HCT116 (cell line): ENCODE measurements at regions not wholly inside any gene's neighbourhood (a gene's known extent, or its start where the extent isn't known, plus 50 kb on each side); places are given as distances from the start of the nearest gene placed in this dataset.
"Not testable (repeated sequence)": the region's sequence is repeated elsewhere in the genome, so short reads cannot be mapped to it uniquely, and the experiment has no call there.

Experiments
- ATAC-seq: fragments of 200-7000 bp; cut with Tn5 transposase; 2 replicates; pipeline ENCODE4 v1.9.1; 2020; ENCODE audit warnings: mild to moderate bottlenecking, moderate library complexity
- BruUV-seq: library from RNA; stranded (reverse); fragments of 400-500 nt; replicated peaks from 2 replicates; lab custom pipeline; 2021; lab: Mats Ljungman, UMichigan
- CTCF ChIA-PET: fragments of 300-600 bp; sonication (Branson Sonifier 250); formaldehyde crosslinking; loops from one replicate; lab custom pipeline; 2021; ENCODE audit warnings: antibody characterized with exemption; lab: Charles Lee
- POLR2A ChIA-PET: fragments of 300-600, 350-600 bp; sonication (Branson Sonifier 250); formaldehyde crosslinking; loops from one replicate; lab custom pipeline; 2021; ENCODE audit warnings: antibody characterized with exemption; lab: Charles Lee
- RAD21 ChIA-PET, 2 experiments: fragments of 300-600 bp; sonication (Branson Sonifier 250); formaldehyde crosslinking; loops; one replicate each; lab custom pipeline; 2023; ENCODE audit warnings: low total read pairs in 2 of 2; ENCODE audit not compliant: uncharacterized antibody in 2 of 2, unreplicated experiment in 2 of 2, low non-redundant PET in 1 of 2; lab: Charles Lee
- DNase-seq: peaks from one replicate; pipeline ENCODE4 v3.0.0-alpha.2; 2010; ENCODE audit warnings: low read depth, low spot score
- H2AFZ ChIP-seq: fragments of 200-600 bp; shearing (Covaris generic), sonication (generic); 2 replicates; pipeline ENCODE4 v1.6.1; 2017; ENCODE audit warnings: low read depth, mixed run types, mixed read lengths, antibody characterized with exemption, low read length; ENCODE audit not compliant: poor library complexity, severe bottlenecking
- H3K27ac ChIP-seq: 2 replicates; pipeline ENCODE4 v1.5.1; 2012; ENCODE audit warnings: low read depth, low read length
- H3K27me3 ChIP-seq: fragments of 200-600 bp; sonication (generic); 2 replicates; pipeline ENCODE4 v1.6.1; 2016; ENCODE audit warnings: mixed run types, low read length, mixed read lengths; ENCODE audit not compliant: insufficient read depth
- H3K36me3 ChIP-seq, 2 experiments: fragments of 200-500 bp in 1 of 2; fragments of 200-600 bp in 1 of 2; sonication (Bioruptor generic) in 1 of 2; sonication (generic) in 1 of 2; 2 replicates each; pipeline versions ENCODE4 v1.5.1 to v1.6.1; 2014 to 2016; ENCODE audit warnings: low read length in 2 of 2, inconsistent platforms in 1 of 2, mixed read lengths in 1 of 2, mixed run types in 1 of 2; ENCODE audit not compliant: insufficient read depth in 2 of 2, control insufficient read depth in 1 of 2
- H3K4me1 ChIP-seq, 2 experiments: fragments of 200-600 bp in 1 of 2; sonication (generic) in 1 of 2; 2 replicates each; pipeline versions ENCODE4 v1.5.1 to v1.6.1; 2012 to 2017; ENCODE audit warnings: low read length in 2 of 2, inconsistent platforms in 1 of 2, mild to moderate bottlenecking in 1 of 2, mixed read lengths in 1 of 2, mixed run types in 1 of 2, moderate library complexity in 1 of 2; ENCODE audit not compliant: insufficient read depth in 2 of 2, control insufficient read depth in 1 of 2
- H3K4me2 ChIP-seq: fragments of 200-600 bp; sonication (generic); 2 replicates; pipeline ENCODE4 v1.6.1; 2017; ENCODE audit warnings: mixed run types, low read length, mixed read lengths
- H3K4me3 ChIP-seq, 2 experiments: fragments of 200-600 bp in 1 of 2; sonication (generic) in 1 of 2; replicated peaks in 1 of 2; 2 replicates each; pipeline ENCODE4 v1.5.1; 2011 to 2016; ENCODE audit warnings: low read length in 2 of 2, control low read depth in 1 of 2, low read depth in 1 of 2, mild to moderate bottlenecking in 1 of 2, mixed read lengths in 1 of 2, mixed run types in 1 of 2
- H3K79me2 ChIP-seq: fragments of 200-600 bp; sonication (generic); 2 replicates; pipeline ENCODE4 v1.6.1; 2017; ENCODE audit warnings: mild to moderate bottlenecking, mixed run types, low read length, moderate library complexity, mixed read lengths; ENCODE audit not compliant: insufficient read depth
- H3K9ac ChIP-seq: fragments of 200-600 bp; sonication (generic); 2 replicates; pipeline ENCODE4 v1.6.1; 2016; ENCODE audit warnings: low read length, mixed read lengths
- H3K9me2 ChIP-seq: fragments of 200-600 bp; sonication (generic), shearing (Covaris generic); 2 replicates; pipeline ENCODE4 v1.6.1; 2017; ENCODE audit warnings: mixed run types, mild to moderate bottlenecking, moderate library complexity; ENCODE audit not compliant: insufficient read depth
- H3K9me3 ChIP-seq, 2 experiments: fragments of 200-500 bp in 1 of 2; fragments of 200-600 bp in 1 of 2; sonication (Bioruptor generic) in 1 of 2; sonication (generic) in 1 of 2; 2 replicates each; pipeline ENCODE4 v1.6.1; 2014 to 2017; ENCODE audit warnings: low read length in 2 of 2, mixed read lengths in 2 of 2, inconsistent platforms in 1 of 2, low read depth in 1 of 2, mild to moderate bottlenecking in 1 of 2, mixed run types in 1 of 2, moderate library complexity in 1 of 2; ENCODE audit not compliant: control insufficient read depth in 1 of 2, insufficient read depth in 1 of 2
- H4K20me1 ChIP-seq: fragments of 200-600 bp; sonication (generic), shearing (Covaris generic); 2 replicates; pipeline ENCODE4 v1.6.1; 2017; ENCODE audit warnings: mixed run types, mild to moderate bottlenecking, moderate library complexity; ENCODE audit not compliant: insufficient read depth
- intact Hi-C: fragments of 100-400 bp; cut with micrococcal nuclease; formaldehyde crosslinking; loops from 2 replicates; pipeline ENCODE4 v1.10.0; 2022

DNA sequence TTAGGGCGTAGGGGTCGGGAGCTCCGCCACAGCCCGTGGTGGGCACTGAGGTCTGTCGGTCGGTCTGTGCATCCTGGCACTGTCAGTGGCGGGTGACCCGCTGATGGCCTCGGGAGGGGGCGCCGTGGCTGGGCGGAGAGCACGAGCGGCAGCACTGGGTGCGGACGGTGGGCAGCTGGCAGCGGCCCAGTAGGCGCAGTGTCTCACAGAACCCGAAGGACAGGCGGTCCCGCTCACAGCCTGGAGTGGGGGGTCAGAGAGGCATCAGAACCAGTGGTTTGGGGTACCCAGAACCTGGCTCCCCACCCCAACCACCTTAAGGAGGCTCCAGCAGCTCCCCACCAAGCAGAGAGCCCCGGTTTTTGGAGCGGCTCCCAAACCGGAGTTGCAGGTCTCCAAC lies 124.9 kb upstream of the AKAP13 start:
- BruUV-seq, ATAC-seq: not testable (repeated sequence)

DNA sequence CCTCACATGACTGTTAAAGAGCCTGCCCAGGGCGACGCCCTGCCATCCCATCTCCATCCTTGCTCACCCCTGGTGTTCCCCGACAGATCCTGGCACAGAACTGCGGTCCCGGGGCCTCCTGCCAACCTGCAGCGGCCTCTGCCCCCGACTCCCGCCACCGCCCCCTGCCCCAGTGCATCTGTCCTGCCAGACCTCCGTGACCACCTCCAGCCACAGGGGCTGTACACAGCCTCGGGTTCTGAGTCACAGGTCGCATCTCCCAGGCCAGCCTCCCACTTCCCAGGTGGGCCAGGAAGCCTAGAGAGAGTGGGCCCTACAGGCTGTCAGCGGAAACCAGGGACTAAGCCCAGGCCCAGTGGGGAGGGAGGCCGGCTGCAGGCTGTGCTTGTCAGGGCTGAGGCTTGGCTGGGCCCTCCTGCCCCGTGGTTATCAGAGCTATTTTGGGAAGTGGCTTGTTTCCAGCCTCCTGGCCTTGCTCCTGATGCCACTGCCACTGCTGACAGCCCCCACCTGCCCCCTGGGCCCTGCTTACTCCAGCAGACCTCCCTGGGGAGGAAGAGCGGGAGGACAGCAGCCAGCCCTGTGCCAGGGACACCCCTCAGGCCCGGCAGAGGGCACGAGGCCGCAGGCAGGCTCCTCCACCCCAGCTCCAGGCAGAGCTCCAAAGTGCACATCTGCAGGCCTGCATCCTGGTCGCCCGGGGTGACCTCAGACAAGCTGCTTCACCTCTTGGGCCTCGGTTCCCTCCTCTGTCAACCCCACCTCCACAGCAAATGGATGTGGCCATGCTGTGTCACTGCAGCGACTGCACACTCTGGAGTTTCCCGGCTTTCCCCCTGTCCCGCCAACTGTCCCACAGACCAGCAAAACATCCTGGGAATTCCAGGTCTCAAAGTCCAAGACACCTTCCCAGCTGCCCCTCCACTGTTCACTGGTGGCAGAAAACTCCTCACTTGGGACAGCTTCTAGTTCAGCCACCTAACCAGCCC lies 124.1 kb upstream of the AKAP13 start:
- H3K4me1 ChIP-seq, H3K27me3 ChIP-seq, H3K9me2 ChIP-seq, H3K9me3 ChIP-seq, H3K36me3 ChIP-seq, H4K20me1 ChIP-seq, H3K27ac ChIP-seq, H2AFZ ChIP-seq, ATAC-seq, H3K79me2 ChIP-seq, RAD21 ChIA-PET, H3K4me2 ChIP-seq, H3K9ac ChIP-seq, H3K4me3 ChIP-seq, CTCF ChIA-PET, BruUV-seq, DNase-seq, intact Hi-C loops, POLR2A ChIA-PET: not testable (repeated sequence)

More for the DNA sequence above, 124.9 kb upstream of the AKAP13 start:
- DNase-seq, intact Hi-C loops, H3K4me2 ChIP-seq, RAD21 ChIA-PET, H2AFZ ChIP-seq, H3K79me2 ChIP-seq, CTCF ChIA-PET, H3K9ac ChIP-seq, H3K27me3 ChIP-seq, POLR2A ChIA-PET, H3K27ac ChIP-seq, H3K36me3 ChIP-seq, H3K4me3 ChIP-seq, H4K20me1 ChIP-seq, H3K9me3 ChIP-seq, H3K4me1 ChIP-seq, H3K9me2 ChIP-seq: not testable (repeated sequence)

GRCh38 chr15:85258062-85258445 lies 122.3 kb upstream of the AKAP13 start:
- H2AFZ ChIP-seq, CTCF ChIA-PET, H3K4me2 ChIP-seq, H3K9ac ChIP-seq, intact Hi-C loops, DNase-seq, ATAC-seq, H3K4me3 ChIP-seq, H3K27me3 ChIP-seq, H3K4me1 ChIP-seq, BruUV-seq, H4K20me1 ChIP-seq, H3K9me3 ChIP-seq, H3K36me3 ChIP-seq, RAD21 ChIA-PET, H3K27ac ChIP-seq, H3K9me2 ChIP-seq, POLR2A ChIA-PET, H3K79me2 ChIP-seq: not testable (repeated sequence)

GRCh38 chr15:85258559-85259209 lies 121.7 kb upstream of the AKAP13 start:
- H3K9ac ChIP-seq, intact Hi-C loops, H2AFZ ChIP-seq, POLR2A ChIA-PET, CTCF ChIA-PET, H3K27me3 ChIP-seq, ATAC-seq, BruUV-seq, H4K20me1 ChIP-seq, H3K36me3 ChIP-seq, H3K9me3 ChIP-seq, DNase-seq, H3K4me3 ChIP-seq, H3K79me2 ChIP-seq, RAD21 ChIA-PET, H3K27ac ChIP-seq, H3K9me2 ChIP-seq, H3K4me2 ChIP-seq, H3K4me1 ChIP-seq: not testable (repeated sequence)
